Fibroblast of lung (primary cell): ENCODE measurements at regions not wholly inside any gene's neighbourhood (a gene's known extent, or its start where the extent isn't known, plus 50 kb on each side); places are given as distances from the start of the nearest gene placed in this dataset.

Source experiments
- DNase-seq, 2 donors: peaks; one replicate each; pipeline versions ENCODE4 v3.0.0 to v3.0.0-alpha.2; 2010; ENCODE audit warnings: low read depth in 2 of 2
- H2AFZ ChIP-seq: 2 replicates; pipeline ENCODE4 v1.5.1; 2012; ENCODE audit warnings: low read length, control low read depth, inconsistent platforms
- H3K27ac ChIP-seq: 2 replicates; pipeline ENCODE4 v1.5.1; 2011; ENCODE audit warnings: low read length, control low read depth; ENCODE audit not compliant: insufficient read depth
- H3K27me3 ChIP-seq: 2 replicates; pipeline ENCODE4 v1.5.1; 2011; ENCODE audit warnings: mild to moderate bottlenecking, low read length; ENCODE audit not compliant: control insufficient read depth, insufficient read depth
- H3K36me3 ChIP-seq: 2 replicates; pipeline ENCODE4 v1.5.1; 2011; ENCODE audit warnings: low read length; ENCODE audit not compliant: control insufficient read depth, insufficient read depth
- H3K4me1 ChIP-seq: 2 replicates; pipeline ENCODE4 v1.5.1; 2011; ENCODE audit warnings: low read length; ENCODE audit not compliant: control insufficient read depth, insufficient read depth; ENCODE audit errors: extremely low read depth
- H3K4me2 ChIP-seq: 2 replicates; pipeline ENCODE4 v1.5.1; 2011; ENCODE audit warnings: low read length, control low read depth; ENCODE audit not compliant: insufficient read depth; ENCODE audit errors: extremely low read depth
- H3K4me3 ChIP-seq, 4 experiments: fragments of 200-600 bp in 1 of 4; sonication (generic) in 1 of 4; replicated peaks in 1 of 4; 2 replicates each; pipeline ENCODE4 v1.5.1; 2011 to 2016; ENCODE audit warnings: low read length in 4 of 4, low read depth in 3 of 4, mild to moderate bottlenecking in 3 of 4, control low read depth in 2 of 4, inconsistent platforms in 1 of 4, mixed read lengths in 1 of 4; ENCODE audit not compliant: insufficient read depth in 1 of 4; ENCODE audit errors: control extremely low read depth in 1 of 4
- H3K79me2 ChIP-seq: 2 replicates; pipeline ENCODE4 v1.5.1; 2012; ENCODE audit warnings: mild to moderate bottlenecking, low read length, inconsistent platforms; ENCODE audit not compliant: control insufficient read depth, insufficient read depth
- H3K9ac ChIP-seq: 2 replicates; pipeline ENCODE4 v1.5.1; 2011; ENCODE audit warnings: mild to moderate bottlenecking, low read length, control low read depth; ENCODE audit not compliant: insufficient read depth
- H3K9me3 ChIP-seq: 2 replicates; pipeline ENCODE4 v1.5.1; 2012; ENCODE audit warnings: low read depth, low read length; ENCODE audit not compliant: control insufficient read depth, insufficient read depth
- H4K20me1 ChIP-seq: 2 replicates; pipeline ENCODE4 v1.5.1; 2011; ENCODE audit warnings: low read length; ENCODE audit not compliant: control insufficient read depth, insufficient read depth; ENCODE audit errors: extremely low read depth
- CTCF ChIP-seq, 2 donors: IDR thresholded peaks in 1 of 2; conservative IDR thresholded peaks in 1 of 2; 1 replicate in 1 of 2; 2 replicates in 1 of 2; pipeline ENCODE4 v1.5.1; 2011 to 2012; ENCODE audit warnings: low read length in 2 of 2, control low read depth in 1 of 2, inconsistent platforms in 1 of 2, low read depth in 1 of 2, mild to moderate bottlenecking in 1 of 2
- EZH2 ChIP-seq: IDR thresholded peaks from 2 replicates; pipeline ENCODE4 v1.5.1; 2012; ENCODE audit warnings: low read length, control low read depth, mild to moderate bottlenecking; ENCODE audit errors: missing control alignments

GRCh38 chr4:187451776-187452175 lies 543.8 kb upstream of the ZFP42 start:
- Histone ChIP-seq H3K36me3 (no peaks in the 10 kb centered on the region), H3K27ac (no peak overlapping the region), H3K27me3 (no peaks in the 10 kb centered on the region), H3K9ac (no peak overlapping the region), H3K4me1 (no peaks in the 10 kb centered on the region), H4K20me1 (no peaks in the 10 kb centered on the region), H3K9me3 (no peaks in the 10 kb centered on the region), H3K79me2 (no peaks in the 10 kb centered on the region), H2AFZ (no peak overlapping the region), H3K4me3 (no peak overlapping the region), H3K4me2 (no peak overlapping the region)
- TF ChIP-seq CTCF (conservative IDR thresholded peaks at IDR 0.05 in 1 of 2, IDR thresholded peaks at IDR 0.05 in 1 of 2; ENCODE audit: low read depth in 1 of 2, low read length in 2 of 2) = no peak
- no peak for TF ChIP-seq EZH2
- no peak for DNase-seq

- Histone ChIP-seq H2AFZ (no peak overlapping the region), H4K20me1 (no peaks in the 10 kb centered on the region), H3K4me2 (no peak overlapping the region), H3K9me3 (no peaks in the 10 kb centered on the region), H3K4me3 (no peak overlapping the region), H3K79me2 (no peaks in the 10 kb centered on the region), H3K9ac (no peak overlapping the region), H3K36me3 (no peaks in the 10 kb centered on the region), H3K27me3 (no peaks in the 10 kb centered on the region), H3K4me1 (no peaks in the 10 kb centered on the region), H3K27ac (no peak overlapping the region)
- DNase-seq = no peak
- TF ChIP-seq EZH2 = no peak
- TF ChIP-seq CTCF (conservative IDR thresholded peaks at IDR 0.05 in 1 of 2, IDR thresholded peaks at IDR 0.05 in 1 of 2; ENCODE audit: low read depth in 1 of 2, low read length in 2 of 2) = no peak
Measured at GRCh38 chr4:187460016-187460415, 535.6 kb upstream of the ZFP42 start.

- H3K36me3 ChIP-seq = no peaks in the 10 kb centered on the region
Measured at GRCh38 chr4:187464573-187464972, 531.0 kb upstream of the ZFP42 start.

More at GRCh38 chr4:187464573-187464972, 531.0 kb upstream of the ZFP42 start:
- DNase-seq = no peak
- Histone ChIP-seq H4K20me1 (no peaks in the 10 kb centered on the region), H3K4me1 (no peaks in the 10 kb centered on the region), H2AFZ (no peak overlapping the region), H3K27ac (no peak overlapping the region), H3K9me3 (no peaks in the 10 kb centered on the region), H3K27me3 (no peaks in the 10 kb centered on the region), H3K79me2 (no peaks in the 10 kb centered on the region), H3K9ac (no peak overlapping the region), H3K4me3 (no peak overlapping the region), H3K4me2 (no peak overlapping the region)
- TF ChIP-seq EZH2 (no peak), CTCF (conservative IDR thresholded peaks at IDR 0.05 in 1 of 2, IDR thresholded peaks at IDR 0.05 in 1 of 2; ENCODE audit: low read depth in 1 of 2, low read length in 2 of 2) (no peak)
